CD14-positive monocyte (primary cell): ENCODE measurements at regions not wholly inside any gene's neighbourhood (a gene's known extent, or its start where the extent isn't known, plus 50 kb on each side); places are given as distances from the start of the nearest gene placed in this dataset.

ENCODE experiments used
- DNase-seq, 3 donors: peaks; one replicate each; pipeline ENCODE4 v3.0.0-alpha.2; 2011 to 2022
- H2AFZ ChIP-seq: 2 replicates; pipeline ENCODE4 v1.6.0; 2012; ENCODE audit warnings: mild to moderate bottlenecking, low read depth, low read length, inconsistent platforms; ENCODE audit not compliant: insufficient read depth, poor library complexity, severe bottlenecking
- H3K27ac ChIP-seq, 2 donors: 1 replicate in 1 of 2; 2 replicates in 1 of 2; pipeline ENCODE4 v1.5.1; 2012 to 2013; ENCODE audit warnings: low read length in 2 of 2, control low read depth in 1 of 2, inconsistent platforms in 1 of 2, low read depth in 1 of 2, mild to moderate bottlenecking in 1 of 2
- H3K27me3 ChIP-seq, 2 donors: one replicate each; pipeline versions ENCODE4 v1.6.0 to v1.6.1; 2011 to 2013; ENCODE audit warnings: low read length in 2 of 2; ENCODE audit not compliant: control insufficient read depth in 2 of 2, insufficient read depth in 2 of 2
- H3K36me3 ChIP-seq, 2 donors: replicated peaks in 1 of 2; 1 replicate in 1 of 2; 2 replicates in 1 of 2; pipeline versions ENCODE4 v1.5.1 to v1.6.1; 2012 to 2013; ENCODE audit warnings: low read length in 2 of 2, control low read depth in 1 of 2, inconsistent platforms in 1 of 2, mild to moderate bottlenecking in 1 of 2; ENCODE audit not compliant: insufficient read depth in 2 of 2, control insufficient read depth in 1 of 2
- H3K4me1 ChIP-seq, 2 donors: 1 replicate in 1 of 2; 2 replicates in 1 of 2; pipeline versions ENCODE4 v1.5.1 to v1.6.1; 2012 to 2013; ENCODE audit warnings: low read length in 2 of 2, control low read depth in 1 of 2, inconsistent platforms in 1 of 2, mild to moderate bottlenecking in 1 of 2, moderate library complexity in 1 of 2; ENCODE audit not compliant: insufficient read depth in 2 of 2, control insufficient read depth in 1 of 2
- H3K4me2 ChIP-seq: replicated peaks from 2 replicates; pipeline ENCODE3; 2012; ENCODE audit warnings: low read length, moderate library complexity, mild to moderate bottlenecking; ENCODE audit not compliant: poor library complexity, severe bottlenecking; ENCODE audit errors: extremely low read depth
- H3K4me3 ChIP-seq, 3 experiments: fragments of 200-600 bp in 1 of 3; sonication (generic) in 1 of 3; replicated peaks in 1 of 3; 1 replicate in 2 of 3; 2 replicates in 1 of 3; pipeline ENCODE4 v1.5.1; 2011 to 2013; ENCODE audit warnings: low read length in 3 of 3, mild to moderate bottlenecking in 3 of 3, control low read depth in 2 of 3, low read depth in 2 of 3, inconsistent platforms in 1 of 3, moderate library complexity in 1 of 3
- H3K79me2 ChIP-seq: 2 replicates; pipeline ENCODE4 v1.6.0; 2012; ENCODE audit warnings: mild to moderate bottlenecking, control low read depth, inconsistent platforms, low read length, moderate library complexity; ENCODE audit not compliant: insufficient read depth
- H3K9ac ChIP-seq: 2 replicates; pipeline ENCODE4 v1.6.0; 2017; ENCODE audit warnings: low read length, mild to moderate bottlenecking; ENCODE audit not compliant: insufficient read depth, poor library complexity, severe bottlenecking
- H3K9me3 ChIP-seq, 2 donors: replicated peaks in 1 of 2; 1 replicate in 1 of 2; 2 replicates in 1 of 2; pipeline versions ENCODE4 v1.5.1 to v1.6.1; 2012 to 2013; ENCODE audit warnings: low read length in 2 of 2, control low read depth in 1 of 2; ENCODE audit not compliant: control insufficient read depth in 1 of 2, insufficient read depth in 1 of 2
- H4K20me1 ChIP-seq: 2 replicates; pipeline ENCODE4 v1.6.0; 2012; ENCODE audit warnings: mild to moderate bottlenecking, low read length, control low read depth, moderate library complexity; ENCODE audit not compliant: insufficient read depth
- H3K27ac Mint-ChIP-seq, 7 donors: one replicate each; pipeline ENCODE4 v1.8.0; 2020; ENCODE audit warnings: mild to moderate bottlenecking in 7 of 7, mixed read lengths in 7 of 7, moderate library complexity in 6 of 7, inconsistent platforms in 2 of 7
- H3K27me3 Mint-ChIP-seq, 3 donors: one replicate each; pipeline ENCODE4 v1.8.0; 2021 to 2022; ENCODE audit warnings: low read depth in 3 of 3, mild to moderate bottlenecking in 3 of 3, mixed read lengths in 3 of 3, moderate library complexity in 3 of 3, inconsistent platforms in 1 of 3
- H3K36me3 Mint-ChIP-seq, 2 donors: one replicate each; pipeline ENCODE4 v1.8.0; 2020; ENCODE audit warnings: mixed read lengths in 2 of 2, inconsistent platforms in 1 of 2, mild to moderate bottlenecking in 1 of 2
- H3K4me1 Mint-ChIP-seq: one replicate; pipeline ENCODE4 v1.8.0; 2020; ENCODE audit warnings: mild to moderate bottlenecking, mixed read lengths
- H3K4me3 Mint-ChIP-seq, 2 donors: one replicate each; pipeline ENCODE4 v1.8.0; 2020; ENCODE audit warnings: mild to moderate bottlenecking in 2 of 2, mixed read lengths in 2 of 2, moderate library complexity in 1 of 2
- H3K9me3 Mint-ChIP-seq, 7 donors: one replicate each; pipeline ENCODE4 v1.8.0; 2020 to 2022; ENCODE audit warnings: mixed read lengths in 7 of 7, mild to moderate bottlenecking in 6 of 7, moderate library complexity in 6 of 7, inconsistent platforms in 2 of 7
- CTCF ChIP-seq: fragments of 200-600 bp; IDR thresholded peaks from one replicate; pipeline ENCODE4 v1.8.0; 2022; ENCODE audit warnings: antibody characterized with exemption, mild to moderate bottlenecking
- WGBS: methylation state at CpG from one replicate; pipeline ENCODE4 v1.1.5; 2013; ENCODE audit warnings: missing lambda C conversion rate; ENCODE audit not compliant: insufficient coverage; 5-methylcytosine and 5-hydroxymethylcytosine counted together
- intact Hi-C, 2 donors: fragments of 100-400 bp; cut with micrococcal nuclease; formaldehyde crosslinking; loops; one replicate each; pipeline versions ENCODE4 v1.15.0 to v1.15.1; 2023

- Histone ChIP-seq H3K9ac (no peak overlapping the region), H3K4me1 (no peaks in the 10 kb centered on the region), H3K4me3 (no peak overlapping the region), H3K27ac (no peak overlapping the region), H3K9me3 (no peaks in the 10 kb centered on the region), H3K79me2 (no peaks in the 10 kb centered on the region), H3K4me2 (no peak overlapping the region), H3K27me3 (no peaks in the 10 kb centered on the region), H4K20me1 (no peaks in the 10 kb centered on the region), H2AFZ (no peak overlapping the region), H3K36me3 (no peaks in the 10 kb centered on the region)
- DNase-seq: no peak
- Mint-ChIP-seq H3K9me3 (peaks cover 0 to 3% (median 0%) of the 10 kb centered on the region in 7 donors), H3K36me3 (no peaks in the 10 kb centered on the region), H3K27ac (no peak overlapping the region), H3K4me1 (no peaks in the 10 kb centered on the region), H3K27me3 (peaks cover 2 to 4% (median 2%) of the 10 kb centered on the region in 3 donors), H3K4me3 (no peak overlapping the region)
- intact Hi-C loops: no loop called here
- WGBS: no CpG with 5 or more reads among the region's 3 CpGs
- no peak for TF ChIP-seq CTCF
These were observed 304.8 kb downstream of the TRIB2 start for GRCh38 chr2:13021470-13021957.

- no peak overlapping the region for H3K27ac Mint-ChIP-seq
- Histone ChIP-seq H3K27me3 (no peaks in the 10 kb centered on the region), H3K9ac (no peak overlapping the region), H3K4me1 (no peaks in the 10 kb centered on the region), H2AFZ (no peak overlapping the region), H3K9me3 (no peaks in the 10 kb centered on the region), H3K36me3 (no peaks in the 10 kb centered on the region), H3K4me2 (no peak overlapping the region), H3K79me2 (no peaks in the 10 kb centered on the region), H3K27ac (no peak overlapping the region), H4K20me1 (no peaks in the 10 kb centered on the region), H3K4me3 (no peak overlapping the region)
- H3K4me1 Mint-ChIP-seq: no peaks in the 10 kb centered on the region
- peaks cover 0 to 3% (median 3%) of the 10 kb centered on the region in 3 donors for H3K27me3 Mint-ChIP-seq
- H3K4me3 Mint-ChIP-seq: no peak overlapping the region
- peaks cover 0 to 2% (median 0%) of the 10 kb centered on the region in 7 donors for H3K9me3 Mint-ChIP-seq
- WGBS: 100% methylated on average over 1 of the region's 2 CpGs
- no peak for DNase-seq
- TF ChIP-seq CTCF: no peak
- no peaks in the 10 kb centered on the region for H3K36me3 Mint-ChIP-seq
- intact Hi-C loops: no loop called here
These were observed 313.9 kb downstream of the TRIB2 start for GRCh38 chr2:13030606-13031005.
